T-helper 17 cell (primary cell): ENCODE measurements at regions not wholly inside any gene's neighbourhood (a gene's known extent, or its start where the extent isn't known, plus 50 kb on each side); places are given as distances from the start of the nearest gene placed in this dataset.
"Not testable (repeated sequence)": the region's sequence is repeated elsewhere in the genome, so short reads cannot be mapped to it uniquely, and the experiment has no call there.

ENCODE experiments used
- ATAC-seq: fragments of 150-1000 bp; cut with Tn5 transposase; 2 replicates; pipeline ENCODE4 v1.10.0; 2021; ENCODE audit warnings: mild to moderate bottlenecking, moderate library complexity
- DNase-seq, 3 donors: peaks; one replicate each; pipeline versions ENCODE4 v3.0.0 to v3.0.0-alpha.2; 2020 to 2021
- H3K9me3 ChIP-seq: one replicate; pipeline ENCODE4 v1.7.0; 2013; ENCODE audit warnings: low read length, mild to moderate bottlenecking; ENCODE audit not compliant: control insufficient read depth, poor library complexity, severe bottlenecking
- H3K27ac Mint-ChIP-seq: one replicate; pipeline ENCODE4 v1.8.0; 2022; ENCODE audit warnings: mild to moderate bottlenecking, moderate library complexity, mixed read lengths
- H3K27me3 Mint-ChIP-seq: one replicate; pipeline ENCODE4 v1.8.0; 2022; ENCODE audit warnings: mixed read lengths
- H3K36me3 Mint-ChIP-seq: one replicate; pipeline ENCODE4 v1.8.0; 2022; ENCODE audit warnings: low read depth, mixed read lengths
- H3K4me1 Mint-ChIP-seq: one replicate; pipeline ENCODE4 v1.8.0; 2022; ENCODE audit warnings: mild to moderate bottlenecking, mixed read lengths
- H3K4me3 Mint-ChIP-seq: one replicate; pipeline ENCODE4 v1.8.0; 2022; ENCODE audit warnings: mild to moderate bottlenecking, moderate library complexity, mixed read lengths

- H3K36me3 Mint-ChIP-seq: peaks cover 3% of the 10 kb centered on the region
Measured at GRCh38 chr2:131756141-131756907, 228.6 kb downstream of the CCDC74A start.

GRCh38 chr2:131758941-131759340 lies 231.3 kb downstream of the CCDC74A start:
- H3K9me3 ChIP-seq, ATAC-seq, H3K36me3 Mint-ChIP-seq, H3K4me1 Mint-ChIP-seq, DNase-seq, H3K27me3 Mint-ChIP-seq, H3K27ac Mint-ChIP-seq, H3K4me3 Mint-ChIP-seq: not testable (repeated sequence)

More at GRCh38 chr2:131756141-131756907, 228.6 kb downstream of the CCDC74A start:
- ATAC-seq: no peak
- H3K27me3 Mint-ChIP-seq: no peaks in the 10 kb centered on the region
- H3K4me3 Mint-ChIP-seq: no peak overlapping the region
- H3K27ac Mint-ChIP-seq: no peak overlapping the region
- no peaks in the 10 kb centered on the region for H3K4me1 Mint-ChIP-seq
- no peaks in the 10 kb centered on the region for H3K9me3 ChIP-seq
- no peak for DNase-seq

- not testable (repeated sequence) for H3K9me3 ChIP-seq, H3K27ac Mint-ChIP-seq, ATAC-seq, DNase-seq, H3K4me1 Mint-ChIP-seq, H3K4me3 Mint-ChIP-seq, H3K36me3 Mint-ChIP-seq, H3K27me3 Mint-ChIP-seq
Measured at GRCh38 chr2:131774955-131775555, 247.4 kb downstream of the CCDC74A start.

GRCh38 chr2:131775903-131776506 lies 248.3 kb downstream of the CCDC74A start:
- not testable (repeated sequence) for ATAC-seq, DNase-seq, H3K4me3 Mint-ChIP-seq, H3K9me3 ChIP-seq, H3K27me3 Mint-ChIP-seq, H3K4me1 Mint-ChIP-seq, H3K27ac Mint-ChIP-seq, H3K36me3 Mint-ChIP-seq

- ATAC-seq, H3K27ac Mint-ChIP-seq, H3K4me3 Mint-ChIP-seq, H3K4me1 Mint-ChIP-seq, DNase-seq, H3K9me3 ChIP-seq, H3K36me3 Mint-ChIP-seq: not testable (repeated sequence)
- peaks cover 42% of the 10 kb centered on the region for H3K27me3 Mint-ChIP-seq
Measured at GRCh38 chr2:131780446-131780845, 252.8 kb downstream of the CCDC74A start.

GRCh38 chr2:131801210-131801744 lies 273.6 kb downstream of the CCDC74A start:
- DNase-seq: no peak
- no peaks in the 10 kb centered on the region for H3K9me3 ChIP-seq
- no peak overlapping the region for H3K27ac Mint-ChIP-seq
- no peak for ATAC-seq
- H3K4me3 Mint-ChIP-seq: peak overlapping the region; percentile 9
- H3K27me3 Mint-ChIP-seq: peaks cover 23% of the 10 kb centered on the region
- no peaks in the 10 kb centered on the region for H3K4me1 Mint-ChIP-seq
- H3K36me3 Mint-ChIP-seq: no peaks in the 10 kb centered on the region

- H3K27me3 Mint-ChIP-seq: peaks cover 24% of the 10 kb centered on the region
Measured at GRCh38 chr2:131801745-131802350, 274.2 kb downstream of the CCDC74A start.

GRCh38 chr2:131802351-131802836 lies 274.7 kb downstream of the CCDC74A start:
- DNase-seq, H3K36me3 Mint-ChIP-seq, H3K4me1 Mint-ChIP-seq, H3K27ac Mint-ChIP-seq, H3K9me3 ChIP-seq: not testable (repeated sequence)
- Mint-ChIP-seq H3K27me3 (peaks cover 24% of the 10 kb centered on the region), H3K4me3 (peak overlapping the region; percentile 77)
- ATAC-seq: peak; percentile 65

More at GRCh38 chr2:131801745-131802350, 274.2 kb downstream of the CCDC74A start:
- ATAC-seq (peak; percentile 93), DNase-seq (peak; percentile 68 to 79 (median 70))
- peak overlapping the region; percentile 77 for H3K4me3 Mint-ChIP-seq
- not testable (repeated sequence) for H3K36me3 Mint-ChIP-seq, H3K4me1 Mint-ChIP-seq, H3K27ac Mint-ChIP-seq, H3K9me3 ChIP-seq

- not testable (repeated sequence) for DNase-seq, H3K4me1 Mint-ChIP-seq, H3K9me3 ChIP-seq, H3K4me3 Mint-ChIP-seq, H3K27ac Mint-ChIP-seq, H3K36me3 Mint-ChIP-seq, ATAC-seq
- H3K27me3 Mint-ChIP-seq: peaks cover 28% of the 10 kb centered on the region
Measured at GRCh38 chr2:131803237-131803636, 275.5 kb downstream of the CCDC74A start.

- H3K27ac Mint-ChIP-seq, H3K4me1 Mint-ChIP-seq, H3K27me3 Mint-ChIP-seq, H3K4me3 Mint-ChIP-seq, ATAC-seq, H3K36me3 Mint-ChIP-seq, DNase-seq, H3K9me3 ChIP-seq: not testable (repeated sequence)
Measured at GRCh38 chr2:131812605-131813004, 284.9 kb downstream of the CCDC74A start.

GRCh38 chr2:131813378-131813777 lies 285.7 kb downstream of the CCDC74A start:
- not testable (repeated sequence) for ATAC-seq

GRCh38 chr2:131818267-131818973 lies 290.7 kb downstream of the CCDC74A start:
- not testable (repeated sequence) for ATAC-seq, H3K36me3 Mint-ChIP-seq, H3K27me3 Mint-ChIP-seq

More at GRCh38 chr2:131813378-131813777, 285.7 kb downstream of the CCDC74A start:
- H3K9me3 ChIP-seq, DNase-seq, H3K4me3 Mint-ChIP-seq, H3K36me3 Mint-ChIP-seq, H3K4me1 Mint-ChIP-seq, H3K27ac Mint-ChIP-seq, H3K27me3 Mint-ChIP-seq: not testable (repeated sequence)

More at GRCh38 chr2:131818267-131818973, 290.7 kb downstream of the CCDC74A start:
- H3K4me1 Mint-ChIP-seq, H3K4me3 Mint-ChIP-seq, H3K9me3 ChIP-seq, DNase-seq, H3K27ac Mint-ChIP-seq: not testable (repeated sequence)
